CD4-positive, alpha-beta T cell (primary cell): ENCODE measurements at regions not wholly inside any gene's neighbourhood (a gene's known extent, or its start where the extent isn't known, plus 50 kb on each side); places are given as distances from the start of the nearest gene placed in this dataset.

ENCODE experiments used
- ATAC-seq: fragments of 200-7000 bp; cut with Tn5 transposase; one replicate; pipeline ENCODE4 v1.10.0; 2022; ENCODE audit warnings: mild to moderate bottlenecking; ENCODE audit not compliant: poor library complexity
- CTCF ChIA-PET: fragments of 350-600 bp; sonication (Branson Sonifier 250); formaldehyde crosslinking; loops from one replicate; lab custom pipeline; 2021; ENCODE audit warnings: antibody characterized with exemption, inconsistent platforms; lab: Charles Lee
- POLR2A ChIA-PET: fragments of 350-600 bp; sonication (Branson Sonifier 250); formaldehyde crosslinking; loops from one replicate; lab custom pipeline; 2021; ENCODE audit warnings: antibody characterized with exemption, inconsistent platforms; lab: Charles Lee
- DNase-seq, 14 experiments: peaks; one replicate each; pipeline ENCODE4 v3.0.0-alpha.2; 2013 to 2020; ENCODE audit warnings: mixed read lengths in 2 of 14
- H3K27ac ChIP-seq, 2 donors: one replicate each; pipeline versions ENCODE4 v1.5.1 to v1.7.0; 2013; ENCODE audit warnings: low read length in 2 of 2, low read depth in 1 of 2, mild to moderate bottlenecking in 1 of 2
- H3K27me3 ChIP-seq, 2 experiments: 1 replicate in 1 of 2; 2 replicates in 1 of 2; pipeline versions ENCODE4 v1.6.1 to v1.7.0; 2013; ENCODE audit warnings: low read length in 2 of 2, control low read depth in 1 of 2, mild to moderate bottlenecking in 1 of 2, moderate library complexity in 1 of 2; ENCODE audit not compliant: insufficient read depth in 2 of 2, control insufficient read depth in 1 of 2
- H3K36me3 ChIP-seq: one replicate; pipeline ENCODE4 v1.6.1; 2013; ENCODE audit warnings: low read length, control low read depth; ENCODE audit not compliant: insufficient read depth
- H3K4me1 ChIP-seq: one replicate; pipeline ENCODE4 v1.6.1; 2013; ENCODE audit warnings: low read length, control low read depth; ENCODE audit not compliant: insufficient read depth
- H3K4me3 ChIP-seq: one replicate; pipeline ENCODE4 v1.5.1; 2013; ENCODE audit warnings: mild to moderate bottlenecking, low read length, moderate library complexity
- H3K9me3 ChIP-seq, 2 experiments: 1 replicate in 1 of 2; 2 replicates in 1 of 2; pipeline versions ENCODE4 v1.6.1 to v1.7.0; 2013; ENCODE audit warnings: low read length in 2 of 2, mild to moderate bottlenecking in 2 of 2, control low read depth in 1 of 2, moderate library complexity in 1 of 2; ENCODE audit not compliant: control insufficient read depth in 1 of 2, insufficient read depth in 1 of 2
- H3K27ac Mint-ChIP-seq: one replicate; pipeline ENCODE4 v1.8.0; 2020; ENCODE audit warnings: mixed read lengths
- H3K27me3 Mint-ChIP-seq: one replicate; pipeline ENCODE4 v1.8.0; 2021; ENCODE audit warnings: mixed read lengths
- H3K36me3 Mint-ChIP-seq: one replicate; pipeline ENCODE4 v1.8.0; 2021; ENCODE audit warnings: low read depth, mixed read lengths
- H3K4me1 Mint-ChIP-seq: one replicate; pipeline ENCODE4 v1.8.0; 2021; ENCODE audit warnings: low read depth, mixed read lengths
- H3K4me3 Mint-ChIP-seq: one replicate; pipeline ENCODE4 v1.8.0; 2020; ENCODE audit warnings: mild to moderate bottlenecking, mixed read lengths
- H3K9me3 Mint-ChIP-seq: one replicate; pipeline ENCODE4 v1.8.0; 2020; ENCODE audit warnings: mixed read lengths
- CTCF ChIP-seq: fragments of 200-600 bp; IDR thresholded peaks from one replicate; pipeline ENCODE4 v1.8.0; 2022; ENCODE audit warnings: antibody characterized with exemption, mild to moderate bottlenecking
- intact Hi-C, 2 experiments: fragments of 100-400 bp; cut with DNase I in 1 of 2; cut with micrococcal nuclease in 1 of 2; formaldehyde crosslinking; loops; one replicate each; pipeline versions ENCODE4 v1.15.1 to v1.9.0; 2023 to 2025; cut with DNase I, micrococcal nuclease

- Mint-ChIP-seq H3K9me3 (peaks cover 5% of the 10 kb centered on the region), H3K4me1 (no peaks in the 10 kb centered on the region), H3K4me3 (no peak overlapping the region), H3K27me3 (no peaks in the 10 kb centered on the region), H3K27ac (no peak overlapping the region), H3K36me3 (peaks cover 26% of the 10 kb centered on the region)
- Histone ChIP-seq H3K27me3 (no peaks in the 10 kb centered on the region), H3K4me1 (no peaks in the 10 kb centered on the region), H3K9me3 (no peaks in the 10 kb centered on the region), H3K27ac (no peak overlapping the region), H3K36me3 (no peaks in the 10 kb centered on the region), H3K4me3 (no peak overlapping the region)
- no peak for TF ChIP-seq CTCF
- ChIA-PET CTCF (interaction anchor here (0.7 kb wide), 1 partner anchor 806 kb away, joined by 3 read pairs; no protein-coding TSS in a partner anchor), POLR2A (interaction anchor here (0.6 kb wide), 1 partner anchor 728 kb away, joined by 5 read pairs; no protein-coding TSS in a partner anchor)
- intact Hi-C loops = no loop called here
- ATAC-seq = no peak
- DNase-seq = no peak
Observed at GRCh38 chr21:28762357-28762735, 230.3 kb downstream of the LTN1 start.

- Histone ChIP-seq H3K9me3 (no peaks in the 10 kb centered on the region), H3K4me1 (no peaks in the 10 kb centered on the region), H3K36me3 (no peaks in the 10 kb centered on the region), H3K27ac (no peak overlapping the region), H3K27me3 (no peaks in the 10 kb centered on the region), H3K4me3 (no peak overlapping the region)
- TF ChIP-seq CTCF = no peak
- POLR2A ChIA-PET = interaction anchor here (0.6 kb wide), 1 partner anchor 729 kb away, joined by 5 read pairs; no protein-coding TSS in a partner anchor
- Mint-ChIP-seq H3K4me1 (no peaks in the 10 kb centered on the region), H3K27me3 (no peaks in the 10 kb centered on the region), H3K36me3 (peaks cover 20% of the 10 kb centered on the region), H3K27ac (no peak overlapping the region), H3K9me3 (peaks cover 5% of the 10 kb centered on the region), H3K4me3 (no peak overlapping the region)
- intact Hi-C loops = no loop called here
- CTCF ChIA-PET = interaction anchor here (0.7 to 1.6 kb wide), 2 partner anchors 16 to 806 kb away, joined by 3 to 6 read pairs; no protein-coding TSS in a partner anchor
- ATAC-seq (no peak), DNase-seq (no peak)
Observed at GRCh38 chr21:28761674-28762356, 230.9 kb downstream of the LTN1 start.

- CTCF ChIA-PET = interaction anchor here (1.4 kb wide), 1 partner anchor 14 kb away, joined by 3 read pairs; no protein-coding TSS in a partner anchor
Observed at GRCh38 chr21:28758883-28759242, 233.8 kb downstream of the LTN1 start.

More at GRCh38 chr21:28758883-28759242, 233.8 kb downstream of the LTN1 start:
- Histone ChIP-seq H3K36me3 (no peaks in the 10 kb centered on the region), H3K27ac (no peak overlapping the region), H3K27me3 (no peaks in the 10 kb centered on the region), H3K9me3 (no peaks in the 10 kb centered on the region), H3K4me1 (no peaks in the 10 kb centered on the region), H3K4me3 (no peak overlapping the region)
- H3K9me3 Mint-ChIP-seq = no peaks in the 10 kb centered on the region
- DNase-seq (no peak), ATAC-seq (no peak)
- peaks cover 6% of the 10 kb centered on the region for H3K36me3 Mint-ChIP-seq
- POLR2A ChIA-PET = interaction anchor here (0.6 kb wide), 1 partner anchor 12 kb away, joined by 3 read pairs; no protein-coding TSS in a partner anchor
- H3K27me3 Mint-ChIP-seq = no peaks in the 10 kb centered on the region
- intact Hi-C loops = no loop called here
- no peak for TF ChIP-seq CTCF
- H3K4me1 Mint-ChIP-seq = no peaks in the 10 kb centered on the region
- no peak overlapping the region for H3K4me3 Mint-ChIP-seq
- no peak overlapping the region for H3K27ac Mint-ChIP-seq
